Brain microvascular endothelial cell (primary cell): ENCODE measurements at regions not wholly inside any gene's neighbourhood (a gene's known extent, or its start where the extent isn't known, plus 50 kb on each side); places are given as distances from the start of the nearest gene placed in this dataset.
"Not testable (repeated sequence)": the region's sequence is repeated elsewhere in the genome, so short reads cannot be mapped to it uniquely, and the experiment has no call there.

Source experiments
- DNase-seq: peaks from one replicate; pipeline ENCODE4 v3.0.0-alpha.2; 2020
- H3K27ac ChIP-seq: fragments of 250-450 bp; sonication (Bioruptor Pico); 2 replicates; pipeline ENCODE4 v1.5.1; 2020; ENCODE audit warnings: mild to moderate bottlenecking, moderate library complexity
- H3K27me3 ChIP-seq: fragments of 250-450 bp; sonication (Bioruptor Pico); replicated peaks from 2 replicates; pipeline ENCODE4 v1.5.1; 2020; ENCODE audit warnings: mild to moderate bottlenecking
- H3K36me3 ChIP-seq: fragments of 250-450 bp; sonication (Bioruptor Pico); replicated peaks from 2 replicates; pipeline ENCODE4 v1.5.1; 2020; ENCODE audit warnings: mild to moderate bottlenecking
- H3K4me3 ChIP-seq: 2 replicates; pipeline ENCODE4 v1.5.1; 2011; ENCODE audit warnings: low read depth, mild to moderate bottlenecking, control low read depth, low read length, moderate library complexity
- in situ Hi-C: cut with HindIII; loops from 2 replicates; pipeline ENCODE4 v1.10.0; 2017; ENCODE audit warnings: low sequenced_read_pairs, low pct_ligation_motif_present
- TF ChIP-seq, protein P1 (sequence below): IDR thresholded peaks from 2 replicates; pipeline ENCODE4 v1.5.1; 2011; ENCODE audit warnings: low read depth, mild to moderate bottlenecking, moderate library complexity, low read length, control low read depth, inconsistent platforms; ENCODE audit errors: missing control alignments

DNA sequence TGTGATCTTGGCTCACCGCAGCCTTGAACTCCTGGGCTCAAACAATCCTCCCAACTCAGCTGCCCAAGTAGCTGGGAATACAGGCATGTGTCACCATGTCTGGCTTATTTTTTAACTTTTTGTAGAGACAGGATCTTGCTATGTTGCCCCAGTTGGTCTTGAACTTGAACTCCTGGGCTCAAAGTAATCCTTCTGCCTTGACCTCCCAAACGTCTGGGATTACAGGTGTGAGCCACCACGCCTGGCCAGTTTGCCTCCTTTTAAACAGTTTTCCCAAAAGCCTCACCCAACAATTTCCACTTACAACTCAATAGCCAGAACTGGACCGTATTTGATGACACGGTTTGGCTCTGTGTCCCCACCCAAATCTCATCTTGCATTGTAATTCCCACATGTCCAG is 85.4 kb upstream of the FOXN2 start:
- Histone ChIP-seq H3K4me3 (no peak overlapping the region), H3K36me3 (no peaks in the 10 kb centered on the region), H3K27me3 (no peaks in the 10 kb centered on the region), H3K27ac (no peak overlapping the region)
- in situ Hi-C loops, result no loop called here
- no peak for DNase-seq
- TF ChIP-seq, protein P1, sequence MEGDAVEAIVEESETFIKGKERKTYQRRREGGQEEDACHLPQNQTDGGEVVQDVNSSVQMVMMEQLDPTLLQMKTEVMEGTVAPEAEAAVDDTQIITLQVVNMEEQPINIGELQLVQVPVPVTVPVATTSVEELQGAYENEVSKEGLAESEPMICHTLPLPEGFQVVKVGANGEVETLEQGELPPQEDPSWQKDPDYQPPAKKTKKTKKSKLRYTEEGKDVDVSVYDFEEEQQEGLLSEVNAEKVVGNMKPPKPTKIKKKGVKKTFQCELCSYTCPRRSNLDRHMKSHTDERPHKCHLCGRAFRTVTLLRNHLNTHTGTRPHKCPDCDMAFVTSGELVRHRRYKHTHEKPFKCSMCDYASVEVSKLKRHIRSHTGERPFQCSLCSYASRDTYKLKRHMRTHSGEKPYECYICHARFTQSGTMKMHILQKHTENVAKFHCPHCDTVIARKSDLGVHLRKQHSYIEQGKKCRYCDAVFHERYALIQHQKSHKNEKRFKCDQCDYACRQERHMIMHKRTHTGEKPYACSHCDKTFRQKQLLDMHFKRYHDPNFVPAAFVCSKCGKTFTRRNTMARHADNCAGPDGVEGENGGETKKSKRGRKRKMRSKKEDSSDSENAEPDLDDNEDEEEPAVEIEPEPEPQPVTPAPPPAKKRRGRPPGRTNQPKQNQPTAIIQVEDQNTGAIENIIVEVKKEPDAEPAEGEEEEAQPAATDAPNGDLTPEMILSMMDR, result no peak

DNA sequence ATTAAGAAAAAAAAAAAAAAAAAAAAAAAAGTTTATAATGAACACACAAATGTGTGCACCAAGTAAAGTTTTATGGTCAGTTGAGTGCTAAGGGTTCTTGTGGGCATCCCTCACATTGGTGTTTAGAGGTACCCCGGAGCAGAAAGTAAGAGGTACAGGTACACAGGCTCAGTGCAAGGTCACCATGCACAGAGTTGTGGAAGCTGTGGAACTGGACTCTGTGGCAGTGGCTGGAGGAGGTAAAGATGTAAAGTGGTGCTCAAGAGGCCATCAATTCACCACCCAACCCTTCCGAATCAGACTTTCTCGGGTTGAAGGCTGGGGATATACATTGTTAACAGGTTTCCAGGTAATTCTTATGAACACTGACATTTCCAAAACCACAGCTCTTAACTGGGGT is 83.6 kb upstream of the FOXN2 start:
- H3K27me3 ChIP-seq, result no peaks in the 10 kb centered on the region
- H3K36me3 ChIP-seq, result no peaks in the 10 kb centered on the region
- no peak overlapping the region for H3K4me3 ChIP-seq
- TF ChIP-seq, protein P1, result no peak
- H3K27ac ChIP-seq, result no peak overlapping the region
- no peak for DNase-seq
- in situ Hi-C loops, result no loop called here

DNA sequence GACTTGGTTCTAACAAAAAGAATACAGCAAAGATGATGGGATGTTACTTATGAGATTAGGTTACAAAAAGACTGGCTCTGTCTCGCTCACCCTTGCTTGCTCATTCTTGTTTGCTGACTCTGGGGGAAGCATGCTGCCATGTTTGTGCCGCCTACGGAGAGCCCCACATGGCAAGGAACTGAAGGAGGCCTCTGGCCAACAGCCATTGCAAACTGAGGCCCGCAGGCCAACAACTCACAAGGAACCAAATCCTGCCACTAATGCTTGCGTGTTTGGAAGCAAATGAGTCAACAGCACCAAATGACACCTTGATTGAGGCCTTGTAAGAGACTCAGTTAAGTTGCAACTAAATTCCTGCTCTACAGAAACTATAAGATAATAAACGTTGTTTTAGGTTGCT is 82.1 kb upstream of the FOXN2 start:
- no peak for DNase-seq
- Histone ChIP-seq H3K27me3 (no peaks in the 10 kb centered on the region), H3K27ac (no peak overlapping the region), H3K4me3 (no peak overlapping the region), H3K36me3 (no peaks in the 10 kb centered on the region)
- TF ChIP-seq, protein P1, result no peak
- in situ Hi-C loops, result no loop called here

DNA sequence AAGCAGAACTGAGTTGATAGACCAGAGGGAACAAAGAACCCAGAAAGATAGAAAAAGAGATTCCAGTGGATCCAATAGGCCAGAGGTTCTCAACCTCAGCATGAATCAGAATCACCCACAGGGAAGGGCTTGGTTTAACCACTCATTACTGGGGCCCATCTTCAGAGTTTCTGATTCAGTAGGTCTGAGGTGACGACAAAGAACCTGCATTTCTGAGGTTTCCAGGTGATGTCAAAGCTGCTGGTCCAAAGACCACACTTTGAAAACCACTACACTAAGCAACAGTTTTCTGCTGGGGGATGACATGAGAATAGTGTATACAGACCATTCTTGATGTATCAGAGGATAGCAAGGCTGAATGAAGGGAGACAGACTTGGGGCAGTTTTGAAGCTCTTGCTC is 81.5 kb upstream of the FOXN2 start:
- H3K27ac ChIP-seq, result no peak overlapping the region
- TF ChIP-seq, protein P1, result no peak
- H3K4me3 ChIP-seq, result no peak overlapping the region
- DNase-seq, result no peak
- H3K27me3 ChIP-seq, result no peaks in the 10 kb centered on the region
- no peaks in the 10 kb centered on the region for H3K36me3 ChIP-seq
- in situ Hi-C loops, result no loop called here

DNA sequence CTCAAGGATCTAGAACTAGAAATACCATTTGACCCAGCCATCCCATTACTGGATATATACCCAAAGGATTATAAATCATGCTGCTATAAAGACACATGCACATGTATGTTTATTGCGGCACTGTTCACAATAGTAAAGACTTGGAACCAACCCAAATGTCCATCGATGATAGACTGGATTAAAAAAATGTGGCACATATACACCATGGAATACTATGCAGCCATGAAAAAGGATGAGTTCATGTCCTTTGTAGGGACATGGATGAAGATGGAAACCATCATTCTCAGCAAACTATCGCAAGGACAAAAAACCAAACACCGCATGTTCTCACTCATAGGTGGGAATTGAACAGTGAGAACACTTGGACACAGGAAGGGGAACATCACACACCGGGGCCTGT is 80.7 kb upstream of the FOXN2 start:
- in situ Hi-C loops, H3K4me3 ChIP-seq, H3K36me3 ChIP-seq, DNase-seq, H3K27ac ChIP-seq, H3K27me3 ChIP-seq: not testable (repeated sequence)

DNA sequence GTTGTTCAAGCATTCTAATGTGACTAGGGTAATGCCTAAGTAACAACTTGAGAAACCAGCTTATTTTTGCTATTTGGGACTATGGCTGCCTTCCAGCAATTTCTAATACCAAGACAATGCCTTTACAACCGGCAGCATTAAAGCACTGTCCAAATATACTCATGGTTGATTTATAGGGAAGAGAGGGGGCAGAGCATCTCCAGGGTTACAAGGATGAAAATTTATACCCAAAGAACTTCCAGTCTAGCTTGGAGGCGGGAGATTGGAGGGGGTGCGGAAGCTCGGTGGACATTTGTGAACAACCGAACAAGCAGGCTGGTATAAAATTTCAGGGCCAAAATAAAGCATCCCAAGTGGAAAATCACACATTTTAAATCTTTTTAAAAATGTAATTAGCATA is 79.4 kb upstream of the FOXN2 start:
- no peak overlapping the region for H3K27ac ChIP-seq
- no peak for DNase-seq
- in situ Hi-C loops, result no loop called here
- no peaks in the 10 kb centered on the region for H3K27me3 ChIP-seq
- no peak overlapping the region for H3K4me3 ChIP-seq
- H3K36me3 ChIP-seq, result no peaks in the 10 kb centered on the region
- TF ChIP-seq, protein P1, result no peak
